GM19035 (cell line): ENCODE measurements at regions not wholly inside any gene's neighbourhood (a gene's known extent, or its start where the extent isn't known, plus 50 kb on each side); places are given as distances from the start of the nearest gene placed in this dataset.
"Not testable (repeated sequence)": the region's sequence is repeated elsewhere in the genome, so short reads cannot be mapped to it uniquely, and the experiment has no call there.

Source experiments
- ATAC-seq: cut with Tn5 transposase; IDR thresholded peaks from one replicate; pipeline ENCODE4 v1.9.1; 2021; ENCODE audit not compliant: unreplicated experiment

DNA sequence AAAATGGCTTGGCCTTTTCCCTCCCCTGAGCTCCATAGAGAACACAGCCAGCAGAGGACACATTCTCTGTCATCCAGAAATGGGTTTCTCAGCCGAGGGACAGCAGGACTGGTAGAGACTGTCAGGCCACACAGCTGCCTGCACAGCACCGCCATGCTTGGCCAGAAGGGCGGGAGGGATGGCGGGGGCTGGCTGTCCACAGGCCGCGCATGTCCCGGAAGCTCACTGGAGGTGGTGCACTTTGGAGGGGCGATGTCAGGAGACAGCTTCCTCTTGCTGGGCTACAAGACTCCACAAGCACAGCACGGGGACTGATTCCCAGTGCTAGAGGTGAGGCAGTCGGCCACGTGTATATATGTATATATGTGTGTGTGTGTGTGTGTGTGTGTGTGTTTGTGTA lies 125.3 kb downstream of the GOLGA6L4 start:
- not testable (repeated sequence) for ATAC-seq

DNA sequence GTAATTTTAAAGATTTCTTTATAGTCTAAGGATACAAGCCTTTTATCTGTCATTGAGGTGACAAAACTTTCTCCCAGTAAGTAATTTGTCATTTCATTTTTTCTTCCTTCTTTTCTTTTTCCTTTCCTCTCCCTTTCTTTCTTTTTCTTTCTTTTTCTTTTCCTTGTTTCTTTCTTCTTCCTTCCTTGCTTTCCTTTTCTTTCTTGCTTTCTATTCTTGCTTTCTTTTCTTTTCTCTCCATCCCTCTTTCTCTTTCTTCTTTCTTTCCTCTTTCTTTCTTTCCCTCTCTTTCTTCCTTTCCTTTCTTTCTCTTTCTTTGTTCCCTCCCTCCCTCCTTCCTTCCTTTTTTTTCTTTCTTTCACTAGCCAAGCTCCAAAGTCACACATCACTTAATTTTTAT lies 148.8 kb downstream of the GOLGA6L4 start:
- ATAC-seq = not testable (repeated sequence)

DNA sequence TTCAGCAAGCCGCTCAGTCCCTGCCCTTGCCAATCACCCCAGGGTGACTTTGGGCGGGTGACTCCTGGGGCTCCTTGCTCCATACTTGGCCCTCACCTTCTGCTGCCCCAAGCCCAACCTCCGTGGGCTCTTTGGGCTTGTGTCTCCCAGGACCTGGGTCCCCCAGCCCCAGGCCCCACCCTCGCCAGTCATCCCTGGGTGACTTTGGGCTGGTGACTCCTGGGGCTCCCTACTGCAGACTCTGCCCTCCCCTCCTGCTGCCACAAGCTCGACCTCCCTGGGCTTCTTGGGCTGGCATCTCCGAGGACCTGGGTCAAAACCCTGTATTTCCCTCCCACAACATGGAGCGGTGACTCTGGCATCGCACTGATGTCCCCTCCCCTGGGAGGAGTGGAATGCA lies 151.5 kb downstream of the GOLGA6L4 start:
- no peak for ATAC-seq

DNA sequence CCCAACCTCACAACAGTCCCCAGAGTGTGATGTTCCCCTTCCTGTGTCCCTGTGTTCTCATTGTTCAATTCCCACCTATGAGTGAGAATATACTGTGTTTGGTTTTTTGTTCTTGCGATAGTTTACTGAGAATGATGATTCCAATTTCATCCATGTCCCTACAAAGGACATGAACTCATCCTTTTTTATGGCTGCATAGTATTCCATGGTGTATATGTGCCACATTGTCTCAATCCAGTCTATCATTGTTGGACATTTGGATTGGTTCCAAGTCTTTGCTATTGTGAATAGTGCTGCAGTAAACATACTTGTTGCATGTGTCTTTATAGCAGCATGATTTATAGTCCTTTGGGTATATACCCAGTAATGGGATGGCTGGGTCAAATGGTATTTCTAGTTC lies 152.6 kb downstream of the GOLGA6L4 start:
- ATAC-seq = not testable (repeated sequence)

DNA sequence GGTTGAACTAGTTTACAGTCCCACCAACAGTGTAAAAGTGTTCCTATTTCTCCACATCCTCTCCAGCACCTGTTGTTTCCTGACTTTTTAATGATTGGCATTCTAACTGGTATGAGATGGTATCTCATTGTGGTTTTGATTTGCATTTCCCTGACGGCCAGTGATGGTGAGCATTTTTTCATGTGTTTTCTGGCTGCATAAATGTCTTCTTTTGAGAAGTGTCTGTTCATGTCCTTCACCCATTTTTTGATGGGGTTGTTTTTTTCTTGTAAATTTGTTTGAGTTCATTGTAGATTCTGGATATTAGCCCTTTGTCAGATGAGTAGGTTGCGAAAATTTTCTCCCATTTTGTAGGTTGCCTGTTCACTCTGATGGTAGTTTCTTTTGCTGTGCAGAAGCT lies 153.1 kb downstream of the GOLGA6L4 start:
- not testable (repeated sequence) for ATAC-seq

DNA sequence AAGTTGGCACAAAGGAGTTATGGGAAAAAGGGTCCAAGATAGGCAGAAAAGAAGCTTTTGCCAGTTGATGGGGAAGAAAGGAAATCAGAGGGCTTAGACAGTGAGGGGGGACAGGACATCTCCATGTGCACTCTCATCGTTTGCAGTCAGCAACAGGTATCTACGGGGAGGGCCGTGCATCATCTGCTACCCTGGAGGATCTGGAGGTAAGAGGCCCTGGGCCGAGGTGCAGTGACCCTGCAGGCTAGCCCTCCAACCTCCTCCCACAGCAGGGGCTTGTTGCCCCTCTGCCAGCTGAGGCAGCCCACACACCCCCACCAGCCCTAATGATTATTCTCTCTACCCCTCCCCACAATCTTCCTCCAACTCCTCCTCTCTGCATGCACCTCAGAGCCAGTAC lies 154.8 kb downstream of the GOLGA6L4 start:
- not testable (repeated sequence) for ATAC-seq

DNA sequence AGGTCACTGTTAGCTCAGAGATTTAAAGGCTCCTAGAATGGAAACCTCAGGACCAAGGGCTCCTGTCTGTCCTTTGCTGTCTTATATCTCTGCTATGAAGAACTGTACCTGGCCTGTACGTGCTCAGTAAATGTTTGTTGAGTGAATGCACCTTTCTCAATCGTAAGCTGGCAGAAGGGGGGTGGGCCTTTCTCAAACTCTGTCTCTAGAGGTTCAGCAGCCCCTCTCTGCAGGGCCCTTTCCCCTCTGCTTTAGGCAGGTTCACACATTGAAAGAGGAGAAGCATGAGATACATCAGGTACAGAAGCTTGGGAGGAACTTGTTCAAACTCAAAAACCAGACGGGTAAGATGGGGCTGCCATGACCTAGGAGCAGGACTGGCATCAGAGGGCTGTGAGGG lies 155.6 kb downstream of the GOLGA6L4 start:
- ATAC-seq = no peak

DNA sequence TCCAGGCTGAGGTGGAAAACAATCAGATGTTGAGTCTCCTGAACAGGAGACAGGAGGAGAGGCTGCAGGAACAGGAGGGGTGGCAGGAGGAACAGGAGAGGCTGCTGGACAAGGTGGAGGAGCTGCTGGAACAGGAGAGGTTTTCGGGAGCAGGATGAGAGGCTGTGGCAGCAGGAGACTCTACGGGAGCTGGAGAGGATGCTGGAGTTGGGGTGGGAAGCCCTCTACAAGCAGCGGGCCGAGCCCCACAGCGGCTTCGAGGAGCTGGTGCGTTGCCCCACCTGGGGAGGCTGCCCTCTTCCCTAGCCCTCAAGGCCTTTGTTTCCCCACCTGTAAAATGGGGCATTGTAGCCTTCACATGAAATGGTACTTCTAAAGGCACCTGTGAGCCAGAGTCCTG lies 156.4 kb downstream of the GOLGA6L4 start:
- not testable (repeated sequence) for ATAC-seq

DNA sequence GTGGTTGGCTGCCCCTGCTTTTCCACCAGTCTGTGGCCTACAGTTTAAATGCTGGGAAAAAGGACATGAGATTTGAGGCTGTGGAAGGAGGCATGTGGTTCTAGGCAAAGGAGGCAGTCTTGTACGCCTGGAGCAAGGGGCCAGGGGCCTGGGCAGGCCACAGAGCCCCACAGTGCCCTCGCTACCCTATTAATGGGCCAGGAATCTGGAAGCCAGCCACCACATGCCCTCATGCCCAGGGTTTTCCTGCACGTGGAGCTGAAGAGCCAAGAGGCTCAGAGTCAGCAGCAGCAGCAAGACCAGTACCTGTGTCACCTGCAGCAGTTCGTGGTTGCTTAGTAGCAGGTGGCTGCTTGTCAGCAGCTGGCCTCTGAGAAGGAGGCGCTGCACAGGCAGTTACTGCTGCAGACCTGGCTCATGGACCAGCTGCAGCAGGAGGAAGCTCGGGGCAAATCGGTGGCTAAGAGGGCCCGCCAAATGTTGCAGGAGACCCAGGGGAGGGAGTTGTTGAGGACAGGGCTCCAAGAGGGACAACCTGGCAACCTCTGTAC lies 157.9 kb downstream of the GOLGA6L4 start:
- not testable (repeated sequence) for ATAC-seq

DNA sequence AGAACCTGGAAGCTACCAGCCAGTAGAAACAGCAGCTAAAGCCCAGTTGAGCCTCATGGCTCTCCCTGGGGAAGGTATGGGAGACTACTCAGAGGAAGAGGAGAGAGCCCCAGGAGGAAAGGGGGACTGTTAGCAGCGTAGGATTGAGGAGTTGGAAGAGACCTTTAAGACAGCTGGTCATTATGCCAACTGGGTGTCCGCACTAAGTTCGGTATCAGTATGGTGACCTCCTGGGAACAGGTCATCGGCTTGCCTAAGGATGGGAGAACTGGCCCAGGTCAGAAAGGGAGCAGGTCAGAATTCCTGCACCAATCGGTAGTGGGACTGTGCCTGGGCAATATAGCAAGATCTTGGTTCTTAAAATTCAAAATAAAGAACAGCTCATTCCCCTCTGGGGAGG lies 158.4 kb downstream of the GOLGA6L4 start:
- not testable (repeated sequence) for ATAC-seq

DNA sequence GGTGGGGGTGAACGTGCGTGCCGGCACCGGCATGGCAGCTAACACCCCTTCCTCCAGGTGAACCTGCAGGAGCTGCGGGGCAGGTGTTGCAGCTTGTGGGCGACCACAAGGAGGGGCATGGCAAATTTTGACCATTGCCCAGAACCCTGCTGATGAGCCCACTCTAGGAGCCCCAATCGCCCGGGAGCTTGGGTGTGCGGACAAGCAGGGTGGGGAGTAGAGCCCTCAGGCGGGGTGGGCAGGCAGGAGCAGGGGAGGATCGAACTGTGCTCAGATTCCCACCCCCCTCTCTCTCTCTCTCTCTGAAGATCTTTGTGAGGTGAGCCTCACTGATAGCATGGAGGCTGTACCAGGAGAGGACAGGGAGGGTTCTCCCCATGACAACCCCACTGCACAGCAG lies 159.8 kb downstream of the GOLGA6L4 start:
- not testable (repeated sequence) for ATAC-seq

DNA sequence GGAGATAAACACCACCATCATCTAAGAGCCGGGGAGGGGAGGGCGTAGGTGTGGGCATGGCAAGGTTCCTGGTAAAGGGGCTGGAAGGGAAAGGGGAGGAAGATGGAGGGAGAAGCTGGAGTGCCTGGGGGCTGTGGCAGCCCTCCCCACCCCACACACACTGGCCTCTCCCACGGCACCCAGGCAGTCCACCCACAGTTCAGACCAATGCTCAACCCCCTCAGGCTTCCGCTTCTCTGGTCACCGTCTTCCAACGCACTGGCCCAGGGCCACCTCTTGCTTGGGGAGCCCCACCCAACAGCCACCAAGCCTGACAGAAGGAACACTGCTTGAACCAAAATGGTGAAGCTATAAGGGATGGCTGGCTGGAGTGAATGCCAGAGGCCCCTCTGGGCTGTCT lies 160.3 kb downstream of the GOLGA6L4 start:
- ATAC-seq = not testable (repeated sequence)

DNA sequence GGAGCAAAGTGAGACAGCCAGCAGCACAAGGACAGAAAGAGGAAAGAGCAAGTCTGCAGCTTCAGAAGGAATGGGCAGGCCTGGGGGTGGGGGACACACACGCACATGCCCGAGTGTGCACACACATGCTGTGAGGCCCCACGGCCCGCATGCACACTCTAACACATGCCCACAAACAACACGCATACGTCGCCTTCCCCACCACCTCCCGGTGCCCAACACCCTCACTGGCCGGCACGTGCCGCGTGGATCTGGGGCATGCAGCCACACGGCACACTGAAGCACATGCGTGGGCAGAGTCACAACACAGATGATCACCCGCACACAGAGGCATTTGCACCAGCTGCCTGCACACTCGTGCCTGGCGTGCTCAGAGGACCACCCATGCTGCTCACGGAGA lies 161.5 kb downstream of the GOLGA6L4 start:
- ATAC-seq = not testable (repeated sequence)

DNA sequence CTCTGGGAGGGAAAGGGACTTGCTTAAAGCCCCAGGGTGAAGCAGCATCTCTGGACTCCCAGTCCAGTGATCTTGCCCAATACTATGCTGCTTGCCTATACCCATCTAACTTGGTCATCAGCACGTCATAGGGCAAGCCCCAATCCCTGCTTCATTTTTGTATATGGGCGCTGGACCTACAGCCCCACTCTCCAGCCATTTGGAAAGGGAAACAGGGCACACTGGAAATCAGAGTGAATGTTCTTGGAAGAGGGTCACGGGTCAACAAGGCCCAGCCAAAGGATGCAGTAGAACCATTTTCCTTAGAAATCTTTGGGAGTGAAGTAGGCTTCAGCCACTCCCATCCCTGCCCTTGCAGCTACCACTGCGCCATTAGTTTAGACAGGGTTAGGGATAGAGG lies 162.5 kb downstream of the GOLGA6L4 start:
- not testable (repeated sequence) for ATAC-seq

DNA sequence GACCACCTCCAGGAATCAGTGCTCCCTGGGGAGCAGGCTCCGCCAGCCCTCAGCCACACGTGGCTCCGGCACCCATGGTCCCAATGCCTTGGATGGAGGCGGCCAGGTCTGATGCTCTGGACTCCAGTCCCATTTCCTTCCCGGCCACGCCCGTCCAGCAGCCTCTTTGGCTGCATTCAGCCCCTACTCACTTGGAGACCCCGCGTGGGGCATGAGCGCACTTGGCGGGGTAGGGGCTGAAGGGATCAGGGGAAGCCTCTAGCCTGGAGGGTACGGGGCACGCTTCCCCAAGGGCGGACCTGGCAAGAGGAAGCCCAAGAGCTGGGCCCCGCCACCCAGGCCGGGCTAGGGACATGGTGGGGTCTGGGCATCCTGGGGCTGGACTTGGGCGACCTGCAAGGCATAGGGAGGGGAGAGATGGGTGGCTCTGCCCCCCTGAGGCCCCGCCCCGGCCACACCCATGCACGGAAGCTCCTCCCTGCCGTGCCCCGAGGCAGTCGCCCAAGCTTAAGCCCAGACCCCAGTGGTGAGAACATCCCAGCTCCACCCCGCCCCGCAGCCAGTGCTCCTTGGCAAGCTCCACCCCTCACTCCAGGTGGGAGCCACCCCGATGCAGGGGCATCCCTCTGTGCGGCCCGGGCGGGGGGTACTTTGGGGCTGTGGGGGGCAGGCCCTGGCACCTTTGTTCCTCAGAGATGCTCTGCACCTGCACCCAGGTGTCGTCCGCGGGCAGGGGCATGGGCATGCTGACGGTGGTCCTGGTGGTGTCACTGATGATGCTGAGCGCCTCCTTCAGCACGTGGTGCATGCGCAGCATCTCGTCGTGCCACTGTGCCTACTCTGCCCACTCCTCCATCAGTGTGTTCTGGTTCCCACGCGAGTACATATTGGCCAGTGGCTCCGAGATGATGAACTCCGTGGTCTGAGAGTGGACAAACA lies 163.5 kb downstream of the GOLGA6L4 start:
- no peak for ATAC-seq

DNA sequence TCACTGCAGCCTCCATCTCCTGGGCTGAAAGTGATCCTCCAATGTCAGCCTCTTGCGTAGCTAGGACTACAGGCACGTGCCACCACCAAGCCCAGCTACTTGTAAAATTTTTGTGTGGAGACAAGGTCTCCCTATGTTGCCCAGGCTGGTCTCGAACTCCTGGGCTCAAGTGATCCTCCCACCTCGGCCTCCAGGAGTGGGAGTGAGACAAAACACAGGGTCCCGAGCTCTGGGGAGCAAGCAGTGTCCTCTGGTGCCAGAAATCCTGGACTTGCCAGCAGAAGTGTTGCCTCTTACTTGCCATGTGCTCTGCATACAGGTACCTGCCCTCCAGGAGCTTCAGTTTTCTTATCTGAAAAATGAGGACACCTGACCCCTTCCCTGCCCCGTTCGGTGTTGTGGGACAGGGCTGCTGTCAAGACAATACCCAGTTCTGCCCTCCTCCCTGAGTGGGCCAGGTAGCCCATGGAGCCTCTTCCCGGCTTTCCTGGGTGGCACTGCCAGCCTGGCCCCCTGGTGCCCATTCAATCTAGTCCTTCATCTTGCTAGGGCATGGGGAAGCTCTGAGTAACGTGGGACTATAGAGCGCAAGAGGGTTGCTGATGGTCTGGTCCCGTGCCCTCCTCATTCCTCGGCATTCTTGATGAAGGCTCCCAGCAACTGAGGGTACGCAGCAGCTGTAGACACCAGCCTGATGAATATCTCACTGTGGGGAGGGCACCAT lies 164.6 kb downstream of the GOLGA6L4 start:
- no peak for ATAC-seq

DNA sequence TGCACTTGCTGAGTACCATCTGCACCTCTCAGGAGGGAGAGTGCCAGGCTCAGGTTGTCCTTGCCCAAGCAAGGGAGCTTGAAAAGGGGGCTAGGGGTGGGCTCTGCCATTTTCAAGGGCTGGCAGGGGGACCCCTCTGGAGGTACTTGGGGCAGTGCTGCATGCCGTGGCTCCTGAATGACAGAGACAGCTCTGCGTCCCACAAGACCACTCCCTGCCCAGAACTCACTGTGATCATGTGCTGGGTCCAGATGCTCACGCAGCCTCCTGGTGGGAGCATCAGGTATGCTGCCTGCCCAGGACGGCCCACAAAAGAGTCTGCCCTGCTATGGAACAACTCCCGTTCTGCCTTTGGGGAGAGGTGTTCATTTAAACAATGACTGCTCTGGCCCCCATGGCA lies 165.2 kb downstream of the GOLGA6L4 start:
- ATAC-seq = no peak

DNA sequence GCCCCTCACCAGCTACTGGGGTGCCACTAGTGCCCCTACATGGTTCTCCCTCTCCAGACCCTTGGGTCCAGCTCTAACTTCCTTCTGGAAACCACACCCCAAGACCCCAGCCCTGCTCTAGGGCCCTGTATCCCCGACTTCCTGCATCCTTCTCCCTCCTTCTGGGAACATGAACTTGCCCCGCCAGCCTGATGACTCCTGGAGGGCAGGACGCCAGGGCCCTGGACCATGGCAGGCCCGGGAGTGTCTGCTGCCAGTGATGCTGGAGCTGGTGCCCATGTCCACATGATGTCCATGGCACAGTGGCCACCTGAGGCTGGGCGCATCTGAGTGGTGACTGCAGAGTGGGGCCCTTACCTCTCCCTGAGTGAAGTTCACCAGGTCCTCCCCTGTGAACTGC lies 165.9 kb downstream of the GOLGA6L4 start:
- ATAC-seq = not testable (repeated sequence)

DNA sequence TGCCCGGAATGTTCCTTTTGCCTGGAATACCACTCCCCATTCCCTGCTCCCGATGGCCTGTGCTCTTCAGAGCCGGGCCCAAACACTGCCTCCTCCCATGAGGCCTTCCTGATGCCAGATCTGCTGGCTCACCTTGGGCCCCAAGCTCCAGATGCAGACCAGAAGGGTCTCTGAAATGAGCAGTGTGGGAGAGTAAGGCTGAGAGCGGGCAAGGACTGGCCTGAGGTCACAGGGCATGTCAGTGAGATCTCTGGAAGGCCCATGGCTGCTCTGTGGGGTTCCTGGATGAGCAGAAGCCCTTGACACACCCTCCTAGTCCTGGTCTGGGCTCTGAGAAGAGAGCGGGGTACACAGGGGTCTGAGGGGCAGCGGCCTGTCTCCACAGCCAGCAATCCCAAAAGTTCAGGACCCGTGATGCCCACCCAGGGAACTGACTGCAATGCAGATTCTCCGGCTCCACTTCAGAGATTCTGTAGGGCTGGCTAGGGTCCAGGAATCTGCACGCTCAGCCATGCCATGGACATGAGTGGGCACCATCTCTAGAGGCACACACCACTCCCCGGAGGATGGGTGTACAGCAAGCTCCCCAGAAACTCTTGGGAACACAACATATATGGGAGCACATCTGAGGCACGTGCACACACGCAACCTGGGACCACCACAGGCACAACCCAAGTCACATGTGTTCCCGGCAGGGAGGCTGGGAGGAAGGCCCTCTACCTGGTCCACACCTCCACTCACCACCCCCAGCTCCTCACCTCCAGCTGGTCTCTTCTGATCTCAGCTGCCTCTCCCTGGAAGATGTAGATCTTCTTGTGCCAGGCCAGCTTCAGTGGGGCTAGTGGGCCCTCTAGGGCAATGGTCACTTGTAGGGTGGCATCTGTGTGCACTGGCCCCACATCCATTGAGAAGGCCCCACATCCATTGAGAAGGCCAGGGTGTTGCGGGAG lies 166.6 kb downstream of the GOLGA6L4 start:
- not testable (repeated sequence) for ATAC-seq

DNA sequence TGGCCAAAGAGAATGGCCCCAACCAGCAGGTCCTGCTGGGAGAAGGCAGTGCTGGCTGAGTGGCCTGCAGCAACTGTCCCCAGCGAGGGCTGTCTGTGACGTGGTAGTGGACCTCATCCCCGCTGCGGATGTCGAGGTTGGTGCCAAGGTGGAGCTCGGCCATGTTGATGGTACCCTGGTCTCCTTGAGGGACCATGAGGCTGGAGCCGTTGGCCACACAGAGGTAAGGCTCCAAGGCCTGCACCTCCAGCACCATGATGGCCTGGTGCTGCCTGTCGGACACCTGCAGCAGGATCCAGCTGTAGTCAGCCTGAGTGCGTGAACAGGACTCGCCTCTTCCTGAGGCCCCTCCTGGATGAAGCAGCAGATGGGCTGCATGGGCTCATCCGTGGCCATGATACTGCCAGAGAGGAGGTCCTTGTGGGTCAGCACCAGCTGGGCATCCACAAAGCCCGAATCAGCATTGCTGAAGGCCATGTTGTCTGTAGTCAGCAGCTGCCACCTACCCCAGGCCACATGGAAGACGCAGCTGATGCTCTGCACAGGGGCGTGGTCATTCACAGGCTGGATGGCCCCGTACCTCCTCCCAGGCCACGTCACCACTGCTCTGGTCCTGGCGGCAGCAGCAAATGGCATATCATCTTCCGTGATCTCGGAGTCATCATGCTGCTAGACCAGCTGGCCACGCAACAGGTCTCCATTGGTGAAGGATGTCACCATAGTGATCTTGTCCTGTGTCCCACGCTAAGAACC lies 167.5 kb downstream of the GOLGA6L4 start:
- ATAC-seq = no peak
